Tibial artery (tissue), 4 donors: ENCODE measurements at regions not wholly inside any gene's neighbourhood (a gene's known extent, or its start where the extent isn't known, plus 50 kb on each side); places are given as distances from the start of the nearest gene placed in this dataset.

Experiments
- DNase-seq, 2 donors: peaks; one replicate each; pipeline ENCODE4 v3.0.0-alpha.2; 2019
- H3K27ac ChIP-seq, 2 donors: fragments of 200-600 bp; sonication (generic) in 1 of 2; 1 replicate in 1 of 2; 2 replicates in 1 of 2; pipeline ENCODE4 v1.5.1; 2018 to 2019; ENCODE audit warnings: mild to moderate bottlenecking in 1 of 2
- H3K27me3 ChIP-seq, 2 donors: fragments of 200-600 bp; sonication (generic) in 1 of 2; one replicate each; pipeline versions ENCODE4 v1.5.1 to v1.6.0; 2016 to 2019
- H3K36me3 ChIP-seq, 3 donors: fragments of 200-600 bp; sonication (generic) in 2 of 3; one replicate each; pipeline ENCODE4 v1.5.1; 2016 to 2019; ENCODE audit warnings: mild to moderate bottlenecking in 2 of 3
- H3K4me1 ChIP-seq, 4 donors: fragments of 200-600 bp; sonication (generic) in 2 of 4; 1 replicate in 3 of 4; 2 replicates in 1 of 4; pipeline ENCODE4 v1.5.1; 2016 to 2019
- H3K4me3 ChIP-seq, 2 donors: fragments of 200-600 bp; sonication (generic) in 1 of 2; 1 replicate in 1 of 2; 2 replicates in 1 of 2; pipeline ENCODE4 v1.5.1; 2018 to 2019; ENCODE audit warnings: mild to moderate bottlenecking in 2 of 2
- H3K9me3 ChIP-seq, 3 donors: fragments of 200-600 bp; sonication (generic) in 1 of 3; one replicate each; pipeline ENCODE4 v1.5.1; 2016 to 2019
- CTCF ChIP-seq, 2 experiments: fragments of 200-600 bp in 1 of 2; fragments of 450-650 bp in 1 of 2; IDR thresholded peaks; one replicate each; pipeline ENCODE4 v1.5.1; 2017 to 2019; ENCODE audit warnings: antibody characterized with exemption in 2 of 2, mild to moderate bottlenecking in 1 of 2, moderate library complexity in 1 of 2
- intact Hi-C: fragments of 100-400 bp; cut with DNase I; formaldehyde crosslinking; loops from one replicate; pipeline ENCODE4 v1.15.0; 2023; ENCODE audit warnings: low total_unique reads

DNA sequence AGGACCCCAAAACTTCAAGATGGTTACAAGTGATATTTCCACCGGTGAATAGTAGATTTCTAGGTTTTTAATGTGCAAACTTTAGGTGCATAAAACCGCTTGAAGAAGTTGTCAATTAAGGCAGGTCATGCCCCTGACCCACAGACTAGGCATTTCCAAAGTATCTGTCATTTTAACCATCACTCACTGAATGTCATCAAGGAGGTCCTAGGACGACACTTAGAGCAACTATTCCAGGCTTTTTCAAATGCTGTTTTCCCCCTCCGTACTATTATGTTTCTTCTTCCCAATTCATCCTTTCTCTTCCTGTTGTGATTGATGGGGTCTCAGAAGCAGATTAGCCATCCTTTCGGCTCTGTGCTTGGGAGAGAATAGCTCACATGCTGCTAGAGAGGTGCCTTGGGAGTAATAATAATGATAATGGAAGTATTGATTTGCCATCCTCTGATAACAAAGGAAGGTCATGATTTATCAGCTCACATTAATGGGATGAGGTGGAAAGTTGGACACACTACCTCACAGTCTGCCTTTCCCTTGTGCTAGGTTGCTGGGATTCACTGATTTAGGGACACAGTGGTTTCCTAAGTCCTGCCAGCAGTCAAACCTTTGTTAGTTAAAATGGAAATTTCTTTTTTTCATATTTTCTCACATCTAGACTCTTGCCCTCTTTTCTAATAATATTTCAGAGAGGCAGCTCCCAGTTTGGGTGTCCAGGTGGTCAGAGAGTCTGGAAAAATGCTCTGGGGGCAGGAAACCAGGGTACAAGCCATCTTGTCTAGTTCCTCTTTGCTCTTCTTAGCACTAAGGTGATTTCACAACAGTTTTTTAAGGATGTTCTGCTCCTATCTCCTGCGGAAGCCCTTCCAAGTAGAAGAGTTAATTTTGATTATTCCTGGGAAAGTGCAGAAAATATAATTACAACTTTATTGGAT, 67.0 kb downstream of the PTTG1 start:
- intact Hi-C loops, result loop anchor here (1.0 kb wide), 1 partner anchor 23 kb away; no protein-coding TSS in a partner anchor
- H3K27ac ChIP-seq, result no peak overlapping the region
- TF ChIP-seq CTCF (IDR thresholded peaks at IDR 0.05), result no peak

DNA sequence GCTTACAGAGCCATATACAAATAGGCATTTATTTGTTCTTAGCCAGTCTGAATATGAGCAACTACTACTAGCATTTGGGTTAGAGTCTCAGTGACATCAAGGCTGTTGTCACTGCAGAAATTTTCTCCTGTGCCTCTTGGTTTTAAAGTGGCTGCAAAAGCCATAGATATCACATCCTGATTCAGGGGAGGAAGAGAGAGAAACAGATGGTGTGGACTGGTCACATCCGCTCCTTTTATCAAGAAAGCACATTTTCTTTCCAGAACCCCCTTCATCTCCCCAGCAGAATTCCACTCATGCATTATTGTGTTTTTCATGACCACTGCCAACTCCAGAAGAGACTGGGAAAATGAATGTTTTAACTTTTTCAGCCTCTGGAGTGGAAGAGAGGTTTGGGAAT, 69.8 kb downstream of the PTTG1 start:
- H3K4me1 ChIP-seq, result no peaks in the 10 kb centered on the region
- intact Hi-C loops, result no loop called here
- H3K27ac ChIP-seq, result no peak overlapping the region
- no peaks in the 10 kb centered on the region for H3K27me3 ChIP-seq
- no peak for DNase-seq
- H3K36me3 ChIP-seq, result no peaks in the 10 kb centered on the region
- no peak for TF ChIP-seq CTCF (IDR thresholded peaks at IDR 0.05)
- H3K4me3 ChIP-seq, result no peak overlapping the region
- H3K9me3 ChIP-seq, result no peaks in the 10 kb centered on the region

More for the DNA sequence above, 67.0 kb downstream of the PTTG1 start:
- Histone ChIP-seq H3K36me3 (no peaks in the 10 kb centered on the region), H3K4me1 (no peaks in the 10 kb centered on the region), H3K4me3 (no peak overlapping the region), H3K27me3 (no peaks in the 10 kb centered on the region), H3K9me3 (no peaks in the 10 kb centered on the region)
- DNase-seq, result no peak

DNA sequence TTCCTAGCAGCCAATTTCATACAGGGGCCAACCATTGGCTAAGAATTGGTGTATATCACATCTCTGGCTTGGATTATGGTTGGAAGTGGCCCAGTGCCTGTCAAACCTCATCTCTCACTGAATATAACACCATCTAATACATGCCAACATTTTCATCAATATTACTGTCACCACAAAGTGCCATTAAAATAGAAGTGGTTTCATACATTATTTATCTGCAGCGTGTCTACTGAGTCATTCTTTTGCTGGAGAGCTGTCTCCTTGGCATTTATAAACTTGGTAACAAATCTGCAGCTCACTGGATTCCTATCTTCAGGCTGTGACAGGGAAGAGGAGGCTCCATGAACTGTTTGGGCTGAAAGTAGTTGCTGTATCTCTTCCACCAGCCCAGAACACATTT, 70.9 kb downstream of the PTTG1 start:
- intact Hi-C loops, result no loop called here
- no peak for TF ChIP-seq CTCF (IDR thresholded peaks at IDR 0.05)
- H3K27ac ChIP-seq, result no peak overlapping the region
- DNase-seq, result no peak
- H3K27me3 ChIP-seq, result no peaks in the 10 kb centered on the region
- no peaks in the 10 kb centered on the region for H3K9me3 ChIP-seq
- H3K36me3 ChIP-seq, result no peaks in the 10 kb centered on the region
- H3K4me3 ChIP-seq, result no peak overlapping the region
- no peaks in the 10 kb centered on the region for H3K4me1 ChIP-seq

DNA sequence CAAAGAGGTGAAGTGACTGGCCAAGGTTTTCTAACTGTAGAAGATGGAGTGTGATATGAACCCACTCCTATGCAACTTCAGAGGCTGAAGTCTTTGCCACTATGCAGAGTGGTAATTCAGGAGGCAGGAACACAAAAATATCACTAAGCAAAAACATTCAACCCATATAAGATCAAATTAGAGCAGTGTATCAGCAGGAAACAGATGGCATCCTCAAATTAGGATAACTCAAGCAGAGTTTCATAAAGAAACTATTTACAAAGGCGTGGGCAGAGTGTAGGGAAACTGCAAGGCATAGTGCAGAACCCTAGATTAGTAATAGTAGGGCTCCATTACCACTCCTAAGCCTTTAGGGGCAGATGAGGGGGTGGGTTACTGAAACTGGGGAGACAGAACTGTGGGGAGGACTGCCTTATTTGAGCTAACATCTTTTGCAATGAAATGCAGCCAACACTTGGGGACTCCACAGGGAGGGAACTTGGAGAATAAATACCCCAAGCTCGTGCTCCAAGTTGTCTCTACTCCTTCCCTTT, 72.2 kb downstream of the PTTG1 start:
- Histone ChIP-seq H3K27me3 (no peaks in the 10 kb centered on the region), H3K4me3 (no peak overlapping the region), H3K4me1 (no peaks in the 10 kb centered on the region), H3K9me3 (no peaks in the 10 kb centered on the region), H3K27ac (no peak overlapping the region), H3K36me3 (no peaks in the 10 kb centered on the region)
- TF ChIP-seq CTCF (IDR thresholded peaks at IDR 0.05), result no peak
- intact Hi-C loops, result no loop called here
- DNase-seq, result no peak

DNA sequence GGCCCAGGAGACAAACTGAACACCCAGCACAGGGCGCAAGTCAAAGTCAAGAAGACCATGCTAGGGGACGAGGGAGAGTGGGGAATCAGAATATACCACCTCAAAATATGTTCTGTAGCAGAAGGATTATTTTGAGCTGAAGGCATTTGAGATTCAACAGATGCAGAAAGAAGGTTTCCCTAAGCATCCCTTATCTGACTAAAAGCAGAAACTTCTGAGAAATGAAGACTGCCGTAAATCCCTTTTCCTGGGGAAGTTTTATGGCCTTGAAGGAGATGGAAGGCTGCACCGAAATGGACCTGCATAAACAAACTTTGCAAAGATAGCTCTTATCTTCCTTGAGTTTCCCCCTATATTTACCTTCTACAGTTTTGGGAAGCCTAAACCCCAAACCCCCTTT, 72.8 kb downstream of the PTTG1 start:
- DNase-seq, result no peak
- no peaks in the 10 kb centered on the region for H3K4me1 ChIP-seq
- intact Hi-C loops, result no loop called here
- H3K36me3 ChIP-seq, result no peaks in the 10 kb centered on the region
- TF ChIP-seq CTCF (IDR thresholded peaks at IDR 0.05), result no peak
- no peak overlapping the region for H3K4me3 ChIP-seq
- H3K9me3 ChIP-seq, result no peaks in the 10 kb centered on the region
- H3K27me3 ChIP-seq, result no peaks in the 10 kb centered on the region
- no peak overlapping the region for H3K27ac ChIP-seq
